Thyroid gland (tissue), 4 donors: ENCODE measurements at regions not wholly inside any gene's neighbourhood (a gene's known extent, or its start where the extent isn't known, plus 50 kb on each side); places are given as distances from the start of the nearest gene placed in this dataset.

Source experiments
- CTCF ChIP-seq, 6 experiments: fragments of 200-600 bp in 3 of 6; fragments of 450-650 bp in 3 of 6; sonication (generic) in 3 of 6; IDR thresholded peaks; one replicate each; pipeline ENCODE4 v1.5.1; 2016 to 2019; ENCODE audit warnings: antibody characterized with exemption in 6 of 6, mild to moderate bottlenecking in 2 of 6, inconsistent platforms in 1 of 6, moderate library complexity in 1 of 6
- POLR2A ChIP-seq, 2 donors: fragments of 450-650 bp; IDR thresholded peaks; one replicate each; pipeline ENCODE4 v1.6.1; 2017; ENCODE audit warnings: antibody characterized with exemption in 2 of 2, mild to moderate bottlenecking in 2 of 2, moderate library complexity in 1 of 2

GRCh38 chr15:93424131-93424530, 335.1 kb upstream of the RGMA start:
- TF ChIP-seq CTCF (IDR thresholded peaks at IDR 0.05) (no peak), POLR2A (IDR thresholded peaks at IDR 0.05) (no peak)
